HG03460 (cell line): ENCODE measurements at regions not wholly inside any gene's neighbourhood (a gene's known extent, or its start where the extent isn't known, plus 50 kb on each side); places are given as distances from the start of the nearest gene placed in this dataset.

Source experiments
- ATAC-seq: cut with Tn5 transposase; IDR thresholded peaks from one replicate; pipeline ENCODE4 v1.9.1; 2021; ENCODE audit not compliant: unreplicated experiment

DNA sequence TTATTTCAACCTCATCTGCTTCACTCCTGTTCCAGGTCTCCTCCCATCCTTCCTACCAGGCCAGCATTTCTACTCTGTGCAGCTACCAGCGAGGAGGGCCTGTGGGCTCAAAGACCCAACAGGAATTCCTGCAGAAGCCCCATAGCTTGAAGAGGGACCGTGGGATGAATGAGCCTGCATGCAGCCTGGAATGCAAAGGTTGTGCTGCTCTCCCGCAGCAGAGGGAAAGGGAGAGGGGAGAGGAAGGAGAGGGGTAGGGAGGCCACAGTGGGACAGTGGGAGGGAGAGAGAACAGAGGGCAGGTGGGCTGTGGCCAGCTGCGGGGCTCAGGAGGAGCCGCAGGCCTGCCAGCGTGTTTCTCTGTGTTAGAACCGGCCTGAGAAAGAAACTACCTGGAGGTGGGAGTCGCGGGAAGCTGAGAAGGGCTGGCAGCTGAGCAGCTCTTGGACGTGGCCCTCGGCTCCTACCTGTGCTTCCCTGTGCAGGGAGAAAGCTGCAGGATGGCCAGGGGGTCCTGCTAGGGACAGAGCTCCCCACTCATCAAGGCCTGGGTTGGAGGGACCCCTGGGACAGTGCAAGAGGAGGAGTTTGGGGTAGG, 66.1 kb upstream of the MLN start:
- ATAC-seq = no peak

- no peak for ATAC-seq
These were observed 65.3 kb upstream of the MLN start for GRCh38 chr6:33869121-33869520.

DNA sequence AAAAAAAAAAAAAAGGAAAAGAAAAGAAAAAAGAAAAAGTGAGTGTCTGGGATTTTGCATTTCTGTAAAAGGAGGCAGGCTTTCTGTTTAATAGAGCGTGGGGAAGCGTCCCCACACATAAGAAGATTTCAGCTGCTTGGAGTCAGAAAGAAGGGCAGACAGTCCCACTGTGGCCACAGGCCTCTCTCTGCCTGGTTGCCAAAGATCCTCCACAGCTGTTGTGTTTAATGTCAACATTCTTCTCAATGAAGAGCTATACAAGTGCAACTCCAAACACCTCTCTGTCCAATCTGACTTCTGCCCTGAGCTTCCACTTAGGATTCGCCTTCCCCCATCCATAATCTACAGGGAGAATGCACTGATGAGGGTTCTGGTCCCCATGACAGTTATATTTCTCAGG, 64.3 kb upstream of the MLN start:
- ATAC-seq = no peak

DNA sequence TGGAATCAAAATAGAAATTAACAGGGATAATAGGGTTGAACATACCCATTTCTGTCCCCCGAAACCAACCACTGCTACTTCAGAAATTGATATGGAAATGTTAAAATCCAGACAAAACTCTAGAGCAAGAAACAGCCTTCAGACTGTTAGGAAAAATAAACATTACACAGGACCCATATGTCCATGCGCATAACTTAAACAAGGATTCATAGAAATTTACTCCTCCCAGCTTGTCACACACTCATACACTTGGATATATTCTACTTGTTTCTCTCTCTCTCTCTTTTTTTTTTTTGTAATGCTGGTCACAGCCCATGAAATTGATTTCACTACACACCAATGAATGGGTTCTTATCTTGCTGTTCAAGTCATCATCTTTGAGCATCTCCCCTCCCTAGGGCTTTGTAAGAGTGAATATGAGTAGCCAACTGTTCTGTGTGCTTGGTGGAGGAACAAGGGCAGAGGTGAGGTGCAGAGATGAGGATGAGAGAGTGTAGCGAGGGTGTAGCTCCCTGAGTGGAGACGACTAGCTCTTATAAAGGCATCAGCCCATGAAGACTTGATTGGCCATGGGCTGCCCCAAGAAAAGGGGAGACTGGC, 61.8 kb upstream of the MLN start:
- ATAC-seq = no peak

GRCh38 chr6:33863723-33864440, 60.1 kb upstream of the MLN start:
- ATAC-seq = no peak

DNA sequence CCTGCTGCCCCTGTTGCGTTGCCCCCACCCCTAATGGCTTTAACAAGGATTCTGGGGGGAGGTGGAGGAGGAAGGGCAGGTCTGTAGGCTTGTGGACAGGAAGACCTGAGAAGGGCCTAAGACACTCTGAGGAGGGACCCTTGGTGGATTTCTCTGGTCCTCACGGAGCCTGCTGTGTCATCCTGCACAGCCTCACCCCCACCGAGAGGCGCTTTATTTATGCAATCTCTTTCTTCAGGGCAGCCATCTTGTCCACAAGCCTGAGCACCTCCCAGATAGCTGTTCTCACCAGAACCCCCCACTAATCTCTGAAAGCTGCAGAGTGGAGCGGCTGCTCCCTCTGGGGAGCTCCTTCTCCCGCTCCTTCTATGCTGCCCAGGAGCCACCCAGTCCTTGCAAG, 59.3 kb upstream of the MLN start:
- no peak for ATAC-seq

- ATAC-seq = no peak
These were observed 58.7 kb upstream of the MLN start for GRCh38 chr6:33862536-33862935.

GRCh38 chr6:33861722-33862121, 57.9 kb upstream of the MLN start:
- no peak for ATAC-seq

DNA sequence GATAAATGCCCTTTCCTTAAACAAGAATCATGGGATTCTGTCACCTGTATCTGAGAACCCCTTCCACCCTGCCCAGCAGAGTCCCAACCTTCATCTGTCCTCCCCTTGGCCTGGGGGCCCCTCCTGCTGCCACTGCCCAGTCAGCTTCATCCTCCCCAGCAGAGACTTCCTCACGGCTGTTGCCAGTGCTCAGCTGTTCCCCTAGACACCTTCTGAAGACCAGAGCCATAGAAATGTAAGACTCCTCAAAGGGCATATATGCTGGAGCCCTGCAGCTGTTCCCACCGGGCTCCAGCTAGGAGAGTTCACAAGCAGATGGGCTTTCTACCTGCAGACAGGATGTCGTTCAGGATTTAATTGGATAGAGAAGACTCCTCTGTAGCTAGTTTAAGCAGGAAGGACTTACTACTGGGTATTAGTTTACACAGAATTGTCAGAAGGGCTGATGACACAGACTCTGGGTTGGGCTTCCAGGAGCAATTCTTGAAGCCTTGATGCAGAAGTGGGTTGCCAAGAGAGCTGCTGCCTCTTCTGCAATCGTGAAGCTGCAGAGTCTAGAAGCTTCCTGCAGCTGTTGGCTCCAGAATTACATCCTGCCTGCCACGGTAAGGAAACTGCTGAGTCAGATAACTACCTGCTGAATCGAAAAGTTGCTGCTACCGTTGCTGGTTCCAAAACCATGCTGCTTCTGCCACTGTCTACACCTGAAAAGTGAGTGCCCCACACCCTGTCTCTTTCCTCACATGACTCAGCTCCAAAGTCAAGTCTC, 57.1 kb upstream of the MLN start:
- ATAC-seq = no peak

GRCh38 chr6:33860006-33860405, 56.2 kb upstream of the MLN start:
- ATAC-seq = no peak

DNA sequence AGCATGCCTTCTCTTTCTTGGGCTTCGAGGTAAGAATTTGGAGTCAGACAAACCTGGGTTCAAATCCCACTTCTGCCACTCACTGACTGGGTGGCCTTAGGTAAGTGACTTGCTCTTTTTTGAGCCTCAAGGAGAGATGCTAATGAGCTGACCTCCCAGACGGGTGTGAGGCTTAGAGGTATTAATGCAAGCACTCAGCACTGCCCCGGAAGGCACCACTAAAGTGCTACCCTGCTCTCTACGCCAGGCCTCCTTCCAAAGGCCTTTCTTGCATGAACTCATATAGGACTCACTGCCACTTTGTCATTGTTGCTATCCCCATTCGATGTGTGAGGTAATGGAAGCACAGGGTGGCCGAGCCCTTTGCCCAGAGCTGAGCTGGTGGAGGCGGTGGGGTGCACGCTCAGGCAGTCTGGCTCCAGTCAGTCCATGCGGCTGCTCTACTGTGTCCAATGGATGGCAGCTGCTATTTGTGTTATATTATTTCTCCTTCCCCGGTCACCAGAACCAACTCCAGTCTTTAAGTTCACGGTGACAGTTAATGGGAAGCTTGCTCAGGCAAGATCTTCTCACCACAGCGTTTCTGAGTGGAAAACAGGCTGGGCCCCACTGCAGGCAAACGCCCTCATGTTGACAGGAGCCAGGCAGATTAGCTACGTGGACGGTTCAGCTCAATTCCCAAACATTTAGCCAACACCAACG, 55.2 kb upstream of the MLN start:
- ATAC-seq = no peak

- no peak for ATAC-seq
These were observed 54.2 kb upstream of the MLN start for GRCh38 chr6:33857932-33858475.

- no peak for ATAC-seq
These were observed 53.5 kb upstream of the MLN start for GRCh38 chr6:33857093-33857931.

DNA sequence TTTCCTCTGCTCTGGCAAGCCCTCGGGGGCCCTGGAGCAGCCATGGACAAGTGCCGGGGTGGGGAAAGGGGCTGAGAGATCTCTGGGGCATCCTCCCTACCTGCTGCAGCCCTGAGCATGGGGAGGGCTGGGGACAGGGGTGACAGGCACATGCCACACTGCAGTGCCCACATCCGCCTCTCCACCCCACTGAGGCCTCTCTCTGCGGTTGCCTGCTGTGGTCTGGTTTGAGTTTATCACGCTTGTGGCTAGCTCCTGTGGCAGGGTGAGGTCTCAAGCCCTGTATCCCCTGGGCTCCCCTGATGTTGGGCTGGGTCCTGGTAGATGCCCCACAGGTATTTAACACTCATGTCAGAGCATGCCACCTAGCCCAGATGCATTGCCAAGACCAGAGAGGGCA, 52.9 kb upstream of the MLN start:
- peak; percentile 54 for ATAC-seq

DNA sequence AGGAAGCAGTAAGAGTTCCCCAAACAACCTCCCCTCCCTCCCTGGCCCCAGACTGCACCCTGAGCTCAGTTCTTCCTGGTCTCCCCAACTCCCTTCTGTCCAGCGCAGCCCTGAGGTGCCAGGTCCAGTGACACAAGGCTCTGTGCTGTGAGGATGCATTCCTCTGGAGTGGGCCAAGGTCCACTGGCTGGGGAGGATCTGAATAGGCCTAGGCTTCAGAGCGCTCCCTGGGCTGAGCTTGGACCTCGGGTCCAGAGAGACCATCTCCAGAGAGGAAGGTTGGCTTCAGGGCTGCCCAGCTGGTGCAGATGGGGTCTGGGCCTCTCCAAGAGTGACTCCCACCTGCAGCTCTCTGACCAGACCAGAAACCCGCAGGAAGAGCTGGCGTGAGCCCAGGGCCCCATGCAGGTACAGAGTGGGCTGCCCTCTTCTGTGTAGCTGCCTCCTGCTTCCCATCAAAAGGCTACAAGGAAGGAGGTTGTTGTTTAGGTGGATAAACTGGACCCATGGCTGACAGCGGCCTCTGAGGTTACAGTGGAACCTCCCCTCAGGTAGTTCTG, 52.3 kb upstream of the MLN start:
- no peak for ATAC-seq

DNA sequence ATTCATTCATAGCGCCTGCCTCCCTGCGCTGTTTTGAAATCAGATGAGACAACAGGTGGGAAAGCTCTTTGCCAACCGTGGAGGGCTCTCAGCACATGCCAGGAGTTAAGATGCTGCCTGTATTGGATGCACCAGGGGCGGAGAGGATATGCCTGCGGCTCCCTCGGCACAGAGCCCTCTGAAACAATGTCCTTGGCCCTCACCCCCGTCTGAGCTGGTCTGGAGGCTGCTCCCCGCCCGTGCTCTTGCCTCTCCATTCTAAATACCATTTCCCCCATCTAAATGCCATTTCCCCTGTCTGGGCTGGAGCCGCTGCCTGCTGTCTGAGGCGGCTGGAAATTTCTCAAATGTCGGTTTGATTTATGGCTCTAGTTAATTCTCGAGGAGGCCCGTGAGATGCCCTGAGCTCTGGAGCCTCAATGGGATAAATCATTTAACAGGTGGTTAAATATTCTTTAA, 50.8 kb upstream of the MLN start:
- ATAC-seq = no peak

GRCh38 chr6:33853736-33854135, 49.9 kb upstream of the MLN start:
- ATAC-seq = no peak
